A673 (cell line): ENCODE measurements at regions not wholly inside any gene's neighbourhood (a gene's known extent, or its start where the extent isn't known, plus 50 kb on each side); places are given as distances from the start of the nearest gene placed in this dataset.

Experiments used
- EZH2 ChIP-seq: fragments of 200-600 bp; sonication (generic); IDR thresholded peaks from 2 replicates; pipeline ENCODE4 v1.6.1; 2017; ENCODE audit warnings: borderline replicate concordance, low read depth, mild to moderate bottlenecking, mixed read lengths, antibody characterized with exemption, low read length; ENCODE audit not compliant: poor library complexity, severe bottlenecking
- TF ChIP-seq, protein P1 (sequence below): fragments of 300-800, 200-600 bp; sonication (generic); conservative IDR thresholded peaks from 2 replicates; pipeline ENCODE4 v1.5.1; 2017; ENCODE audit warnings: low read depth, mild to moderate bottlenecking, antibody characterized with exemption, low read length, moderate library complexity, mixed read lengths

GRCh38 chr18:50456285-50456684 is 81.4 kb downstream of the SKA1 start:
- TF ChIP-seq, protein P1, sequence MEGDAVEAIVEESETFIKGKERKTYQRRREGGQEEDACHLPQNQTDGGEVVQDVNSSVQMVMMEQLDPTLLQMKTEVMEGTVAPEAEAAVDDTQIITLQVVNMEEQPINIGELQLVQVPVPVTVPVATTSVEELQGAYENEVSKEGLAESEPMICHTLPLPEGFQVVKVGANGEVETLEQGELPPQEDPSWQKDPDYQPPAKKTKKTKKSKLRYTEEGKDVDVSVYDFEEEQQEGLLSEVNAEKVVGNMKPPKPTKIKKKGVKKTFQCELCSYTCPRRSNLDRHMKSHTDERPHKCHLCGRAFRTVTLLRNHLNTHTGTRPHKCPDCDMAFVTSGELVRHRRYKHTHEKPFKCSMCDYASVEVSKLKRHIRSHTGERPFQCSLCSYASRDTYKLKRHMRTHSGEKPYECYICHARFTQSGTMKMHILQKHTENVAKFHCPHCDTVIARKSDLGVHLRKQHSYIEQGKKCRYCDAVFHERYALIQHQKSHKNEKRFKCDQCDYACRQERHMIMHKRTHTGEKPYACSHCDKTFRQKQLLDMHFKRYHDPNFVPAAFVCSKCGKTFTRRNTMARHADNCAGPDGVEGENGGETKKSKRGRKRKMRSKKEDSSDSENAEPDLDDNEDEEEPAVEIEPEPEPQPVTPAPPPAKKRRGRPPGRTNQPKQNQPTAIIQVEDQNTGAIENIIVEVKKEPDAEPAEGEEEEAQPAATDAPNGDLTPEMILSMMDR, result no peak
- TF ChIP-seq EZH2, result no peak
